GM12872 (cell line): ENCODE measurements at regions not wholly inside any gene's neighbourhood (a gene's known extent, or its start where the extent isn't known, plus 50 kb on each side); places are given as distances from the start of the nearest gene placed in this dataset.

Experiments
- TF ChIP-seq, protein P1 (sequence below): IDR thresholded peaks from 3 replicates; pipeline ENCODE4 v1.5.1; 2011; ENCODE audit warnings: low read depth, mild to moderate bottlenecking, low read length, moderate library complexity; ENCODE audit not compliant: insufficient read depth

DNA sequence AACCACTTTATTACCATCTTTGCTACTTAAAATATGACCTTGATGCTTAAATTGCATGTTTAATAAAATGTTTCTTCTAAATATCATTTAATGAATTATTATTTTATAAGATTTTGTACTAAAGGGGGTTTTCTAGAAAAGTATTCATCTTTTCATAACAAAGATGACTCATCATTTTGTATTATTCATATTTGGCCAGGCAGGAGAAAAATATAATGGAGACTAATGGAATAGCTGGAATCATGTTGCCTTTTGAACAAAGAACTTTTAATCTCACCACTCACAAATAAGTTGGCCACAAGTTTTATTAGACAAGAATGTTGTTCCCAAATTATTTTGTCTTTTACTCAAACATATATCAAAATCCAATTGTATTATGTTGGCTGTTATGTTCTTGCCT lies 882.4 kb downstream of the DSC3 start:
- TF ChIP-seq, protein P1, sequence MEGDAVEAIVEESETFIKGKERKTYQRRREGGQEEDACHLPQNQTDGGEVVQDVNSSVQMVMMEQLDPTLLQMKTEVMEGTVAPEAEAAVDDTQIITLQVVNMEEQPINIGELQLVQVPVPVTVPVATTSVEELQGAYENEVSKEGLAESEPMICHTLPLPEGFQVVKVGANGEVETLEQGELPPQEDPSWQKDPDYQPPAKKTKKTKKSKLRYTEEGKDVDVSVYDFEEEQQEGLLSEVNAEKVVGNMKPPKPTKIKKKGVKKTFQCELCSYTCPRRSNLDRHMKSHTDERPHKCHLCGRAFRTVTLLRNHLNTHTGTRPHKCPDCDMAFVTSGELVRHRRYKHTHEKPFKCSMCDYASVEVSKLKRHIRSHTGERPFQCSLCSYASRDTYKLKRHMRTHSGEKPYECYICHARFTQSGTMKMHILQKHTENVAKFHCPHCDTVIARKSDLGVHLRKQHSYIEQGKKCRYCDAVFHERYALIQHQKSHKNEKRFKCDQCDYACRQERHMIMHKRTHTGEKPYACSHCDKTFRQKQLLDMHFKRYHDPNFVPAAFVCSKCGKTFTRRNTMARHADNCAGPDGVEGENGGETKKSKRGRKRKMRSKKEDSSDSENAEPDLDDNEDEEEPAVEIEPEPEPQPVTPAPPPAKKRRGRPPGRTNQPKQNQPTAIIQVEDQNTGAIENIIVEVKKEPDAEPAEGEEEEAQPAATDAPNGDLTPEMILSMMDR, result no peak

DNA sequence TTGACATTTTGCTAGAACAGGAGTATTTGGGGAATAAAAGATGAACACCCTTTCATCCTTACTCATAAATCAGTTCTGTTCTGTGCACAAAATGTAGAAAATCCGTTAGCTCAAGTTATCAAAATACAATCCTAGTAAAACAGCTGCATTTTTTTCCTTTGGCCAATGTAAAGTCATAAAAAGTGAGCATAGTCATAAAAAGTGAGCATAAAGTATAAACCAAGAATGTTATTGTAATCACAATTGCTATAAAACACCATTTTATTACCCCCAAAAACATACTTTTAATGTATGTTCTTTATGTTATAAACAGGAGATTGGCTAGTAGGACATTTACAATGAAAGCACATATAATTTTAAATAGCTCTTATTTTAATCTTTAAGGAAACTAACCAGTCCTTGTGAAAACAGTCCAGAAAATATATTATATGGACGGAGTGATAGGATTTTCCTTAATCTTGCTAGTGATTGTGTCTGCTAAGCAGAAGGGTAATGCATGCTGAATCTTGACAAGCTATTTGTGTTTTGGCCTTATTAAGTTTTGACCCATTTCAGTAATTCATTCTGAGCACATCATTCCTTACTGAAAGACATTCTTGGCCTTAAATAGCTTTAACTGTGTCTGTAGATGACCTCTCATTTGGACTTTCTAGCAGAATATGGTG lies 891.8 kb downstream of the DSC3 start:
- TF ChIP-seq, protein P1, result no peak

GRCh38 chr18:30149585-30149984 lies 893.0 kb downstream of the DSC3 start:
- TF ChIP-seq, protein P1, result no peak

DNA sequence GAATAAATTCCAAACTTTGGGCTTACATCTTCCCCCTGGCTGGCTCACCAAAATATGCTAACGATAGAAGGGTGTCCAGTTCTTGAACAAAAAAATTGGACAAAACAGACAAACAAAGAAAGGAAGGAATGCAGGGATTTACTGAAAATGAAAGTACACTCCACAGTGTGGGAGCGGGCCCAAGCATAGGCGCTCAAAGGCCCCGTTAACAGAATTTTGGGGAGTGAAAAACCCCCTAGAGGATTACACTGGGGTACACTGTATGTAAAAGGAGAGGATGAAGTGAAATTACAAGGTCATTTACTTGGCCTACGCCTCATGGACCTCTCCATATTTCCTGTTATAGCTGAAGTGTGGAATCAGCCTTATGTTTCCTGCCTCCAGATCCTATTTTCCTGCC lies 899.7 kb downstream of the DSC3 start:
- TF ChIP-seq, protein P1, result no peak

DNA sequence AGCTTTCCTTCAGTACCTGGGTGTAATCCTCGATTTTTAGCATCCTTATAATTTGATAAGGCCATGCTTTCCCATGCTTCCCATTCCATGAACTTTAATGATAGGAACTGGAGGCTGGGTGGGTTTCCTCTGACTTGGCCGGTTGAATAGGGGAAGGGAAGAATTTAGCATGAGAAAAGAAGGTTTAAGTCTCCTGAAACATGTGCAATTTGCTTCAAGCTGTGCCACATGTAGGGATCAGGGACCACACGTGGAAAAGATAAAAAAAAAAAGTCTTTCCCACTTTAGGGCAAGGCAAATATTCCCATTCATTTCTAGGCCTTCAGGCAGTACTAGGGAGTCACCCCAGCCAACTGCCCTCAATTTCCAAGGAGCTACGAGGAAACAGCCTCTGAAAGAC lies 900.3 kb downstream of the DSC3 start:
- TF ChIP-seq, protein P1, result no peak

DNA sequence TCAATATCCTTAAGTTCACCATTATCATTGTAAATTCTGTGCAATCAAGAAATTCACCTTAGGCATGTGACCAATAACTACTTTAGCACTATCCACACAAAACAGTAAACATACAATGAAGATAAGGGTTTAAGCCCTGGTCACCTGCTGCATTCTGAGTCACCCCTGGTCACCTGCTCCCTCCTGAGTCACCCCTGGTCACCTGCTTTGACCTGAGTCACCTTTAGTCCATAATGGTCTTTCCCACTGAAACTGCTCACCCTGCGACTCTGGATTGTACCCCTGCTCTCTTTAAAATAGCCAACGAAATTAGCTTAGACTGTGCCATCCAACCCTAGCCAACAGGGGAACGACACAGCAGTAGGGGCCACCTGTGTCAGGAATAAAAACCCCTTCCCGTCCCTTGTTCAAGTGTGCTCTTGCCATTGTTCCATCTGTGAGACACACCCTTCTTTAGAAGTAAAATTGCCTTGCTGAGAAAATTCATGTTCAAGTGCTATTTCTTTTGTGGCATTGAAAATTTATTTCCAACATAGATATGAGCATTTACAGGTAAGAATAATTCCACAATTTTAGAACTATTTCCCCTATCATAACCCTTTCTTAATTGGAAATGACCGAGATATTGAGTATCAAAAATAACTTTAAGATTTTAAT lies 902.8 kb downstream of the DSC3 start:
- TF ChIP-seq, protein P1, result no peak

- TF ChIP-seq, protein P1, result no peak
Observed at GRCh38 chr18:30135938-30136337, 906.6 kb downstream of the DSC3 start.
